ENCODE measurements at regions not wholly inside any gene's neighbourhood (a gene's known extent, or its start where the extent isn't known, plus 50 kb on each side); places are given as distances from the start of the nearest gene placed in this dataset.
"Not testable (repeated sequence)": the region's sequence is repeated elsewhere in the genome, so short reads cannot be mapped to it uniquely, and the experiment has no call there.

- Mint-ChIP-seq H3K4me3 (no peak overlapping the region), H3K9me3 (no peaks in the 10 kb centered on the region), H3K36me3 (no peaks in the 10 kb centered on the region), H3K27ac (no peak overlapping the region), H3K4me1 (no peaks in the 10 kb centered on the region)
- DNase-seq (ENCODE audit: low spot score in 2 of 2) (no peak), ATAC-seq (no peak)
Observed at GRCh38 chr6:21323577-21323976, 270.0 kb upstream of the SOX4 start.

- ATAC-seq, result peak; percentile 54
- Mint-ChIP-seq H3K4me3 (no peak overlapping the region), H3K4me1 (no peaks in the 10 kb centered on the region), H3K9me3 (no peaks in the 10 kb centered on the region), H3K36me3 (no peaks in the 10 kb centered on the region), H3K27ac (no peak overlapping the region)
- no peak for DNase-seq (ENCODE audit: low spot score in 2 of 2)
Observed at GRCh38 chr6:21325201-21325856, 268.2 kb upstream of the SOX4 start.

- no peaks in the 10 kb centered on the region for H3K4me1 Mint-ChIP-seq
- DNase-seq (ENCODE audit: low spot score in 2 of 2) (no peak), ATAC-seq (no peak)
- H3K27ac Mint-ChIP-seq, result no peak overlapping the region
- H3K9me3 Mint-ChIP-seq, result no peaks in the 10 kb centered on the region
- no peak overlapping the region for H3K4me3 Mint-ChIP-seq
- H3K36me3 Mint-ChIP-seq, result no peaks in the 10 kb centered on the region
Observed at GRCh38 chr6:21327326-21328112, 266.0 kb upstream of the SOX4 start.

GRCh38 chr6:21331235-21331634, 262.3 kb upstream of the SOX4 start:
- DNase-seq (ENCODE audit: low spot score in 2 of 2), result no peak

GRCh38 chr6:21332077-21332476, 261.5 kb upstream of the SOX4 start:
- no peak for ATAC-seq
- no peak overlapping the region for H3K27ac Mint-ChIP-seq
- H3K36me3 Mint-ChIP-seq, result no peaks in the 10 kb centered on the region
- H3K9me3 Mint-ChIP-seq, result peaks cover under 1% of the 10 kb centered on the region
- no peak overlapping the region for H3K4me3 Mint-ChIP-seq
- no peaks in the 10 kb centered on the region for H3K4me1 Mint-ChIP-seq
- no peak for DNase-seq (ENCODE audit: low spot score in 2 of 2)

More at GRCh38 chr6:21331235-21331634, 262.3 kb upstream of the SOX4 start:
- Mint-ChIP-seq H3K36me3 (no peaks in the 10 kb centered on the region), H3K4me3 (no peak overlapping the region), H3K9me3 (no peaks in the 10 kb centered on the region), H3K4me1 (no peaks in the 10 kb centered on the region), H3K27ac (no peak overlapping the region)
- ATAC-seq, result no peak

- H3K36me3 Mint-ChIP-seq, result no peaks in the 10 kb centered on the region
- no peak overlapping the region for H3K27ac Mint-ChIP-seq
- no peak for ATAC-seq
Observed at GRCh38 chr6:21332660-21333059, 260.9 kb upstream of the SOX4 start.

GRCh38 chr6:21333715-21334114, 259.8 kb upstream of the SOX4 start:
- DNase-seq (ENCODE audit: low spot score in 2 of 2), result no peak
- Mint-ChIP-seq H3K36me3 (no peaks in the 10 kb centered on the region), H3K27ac (no peak overlapping the region), H3K4me3 (no peak overlapping the region), H3K9me3 (peaks cover 4% of the 10 kb centered on the region), H3K4me1 (no peaks in the 10 kb centered on the region)
- no peak for ATAC-seq

More at GRCh38 chr6:21332660-21333059, 260.9 kb upstream of the SOX4 start:
- H3K4me3 Mint-ChIP-seq, result no peak overlapping the region
- peaks cover 4% of the 10 kb centered on the region for H3K9me3 Mint-ChIP-seq
- no peak for DNase-seq (ENCODE audit: low spot score in 2 of 2)
- H3K4me1 Mint-ChIP-seq, result no peaks in the 10 kb centered on the region

GRCh38 chr6:21334651-21335050, 258.9 kb upstream of the SOX4 start:
- Mint-ChIP-seq H3K27ac (no peak overlapping the region), H3K9me3 (peaks cover 4% of the 10 kb centered on the region), H3K36me3 (no peaks in the 10 kb centered on the region), H3K4me3 (no peak overlapping the region), H3K4me1 (no peaks in the 10 kb centered on the region)
- ATAC-seq (no peak), DNase-seq (ENCODE audit: low spot score in 2 of 2) (no peak)

- no peaks in the 10 kb centered on the region for H3K4me1 Mint-ChIP-seq
- peaks cover 4% of the 10 kb centered on the region for H3K9me3 Mint-ChIP-seq
- ATAC-seq, result no peak
- no peak overlapping the region for H3K4me3 Mint-ChIP-seq
- H3K36me3 Mint-ChIP-seq, result no peaks in the 10 kb centered on the region
- no peak for DNase-seq (ENCODE audit: low spot score in 2 of 2)
- no peak overlapping the region for H3K27ac Mint-ChIP-seq
Observed at GRCh38 chr6:21335591-21335990, 258.0 kb upstream of the SOX4 start.

GRCh38 chr6:21337263-21337662, 256.3 kb upstream of the SOX4 start:
- no peak overlapping the region for H3K4me3 Mint-ChIP-seq
- H3K9me3 Mint-ChIP-seq, result peaks cover 4% of the 10 kb centered on the region
- H3K27ac Mint-ChIP-seq, result no peak overlapping the region
- ATAC-seq (no peak), DNase-seq (ENCODE audit: low spot score in 2 of 2) (no peak)
- H3K36me3 Mint-ChIP-seq, result no peaks in the 10 kb centered on the region
- H3K4me1 Mint-ChIP-seq, result no peaks in the 10 kb centered on the region

- DNase-seq (ENCODE audit: low spot score in 2 of 2), result no peak
- Mint-ChIP-seq H3K36me3 (no peaks in the 10 kb centered on the region), H3K27ac (no peak overlapping the region)
Observed at GRCh38 chr6:21340573-21340972, 253.0 kb upstream of the SOX4 start.

GRCh38 chr6:21341910-21342309, 251.6 kb upstream of the SOX4 start:
- Mint-ChIP-seq H3K27ac (no peak overlapping the region), H3K4me1 (no peaks in the 10 kb centered on the region), H3K9me3 (peaks cover 7% of the 10 kb centered on the region), H3K36me3 (no peaks in the 10 kb centered on the region), H3K4me3 (no peak overlapping the region)
- DNase-seq (ENCODE audit: low spot score in 2 of 2) (no peak), ATAC-seq (no peak)

More at GRCh38 chr6:21340573-21340972, 253.0 kb upstream of the SOX4 start:
- Mint-ChIP-seq H3K4me3 (no peak overlapping the region), H3K4me1 (no peaks in the 10 kb centered on the region), H3K9me3 (peaks cover 4% of the 10 kb centered on the region)
- ATAC-seq, result no peak

GRCh38 chr6:21342501-21342900, 251.1 kb upstream of the SOX4 start:
- H3K36me3 Mint-ChIP-seq, result no peaks in the 10 kb centered on the region
- H3K4me1 Mint-ChIP-seq, result no peaks in the 10 kb centered on the region
- H3K27ac Mint-ChIP-seq, result no peak overlapping the region
- no peak overlapping the region for H3K4me3 Mint-ChIP-seq
- ATAC-seq (no peak), DNase-seq (ENCODE audit: low spot score in 2 of 2) (no peak)
- peaks cover 2% of the 10 kb centered on the region for H3K9me3 Mint-ChIP-seq

- not testable (repeated sequence) for H3K4me3 Mint-ChIP-seq, H3K9me3 Mint-ChIP-seq
Observed at GRCh38 chr6:21345704-21346103, 247.8 kb upstream of the SOX4 start.

GRCh38 chr6:21348146-21348503, 245.4 kb upstream of the SOX4 start:
- no peak overlapping the region for H3K4me3 Mint-ChIP-seq
- DNase-seq (ENCODE audit: low spot score in 2 of 2) (no peak), ATAC-seq (no peak)
- no peak overlapping the region for H3K27ac Mint-ChIP-seq
- H3K4me1 Mint-ChIP-seq, result no peaks in the 10 kb centered on the region
- peaks cover 2% of the 10 kb centered on the region for H3K9me3 Mint-ChIP-seq
- H3K36me3 Mint-ChIP-seq, result no peaks in the 10 kb centered on the region

More at GRCh38 chr6:21345704-21346103, 247.8 kb upstream of the SOX4 start:
- H3K27ac Mint-ChIP-seq; ATAC-seq; H3K4me1 Mint-ChIP-seq; H3K36me3 Mint-ChIP-seq; DNase-seq (ENCODE audit: low spot score in 2 of 2): not testable (repeated sequence)

- Mint-ChIP-seq H3K36me3 (no peaks in the 10 kb centered on the region), H3K27ac (no peak overlapping the region), H3K4me1 (no peaks in the 10 kb centered on the region), H3K9me3 (peaks cover 2% of the 10 kb centered on the region), H3K4me3 (no peak overlapping the region)
- ATAC-seq, result no peak
- no peak for DNase-seq (ENCODE audit: low spot score in 2 of 2)
Observed at GRCh38 chr6:21348504-21349195, 244.9 kb upstream of the SOX4 start.
